ENCODE measurements at regions not wholly inside any gene's neighbourhood (a gene's known extent, or its start where the extent isn't known, plus 50 kb on each side); places are given as distances from the start of the nearest gene placed in this dataset.

DNA sequence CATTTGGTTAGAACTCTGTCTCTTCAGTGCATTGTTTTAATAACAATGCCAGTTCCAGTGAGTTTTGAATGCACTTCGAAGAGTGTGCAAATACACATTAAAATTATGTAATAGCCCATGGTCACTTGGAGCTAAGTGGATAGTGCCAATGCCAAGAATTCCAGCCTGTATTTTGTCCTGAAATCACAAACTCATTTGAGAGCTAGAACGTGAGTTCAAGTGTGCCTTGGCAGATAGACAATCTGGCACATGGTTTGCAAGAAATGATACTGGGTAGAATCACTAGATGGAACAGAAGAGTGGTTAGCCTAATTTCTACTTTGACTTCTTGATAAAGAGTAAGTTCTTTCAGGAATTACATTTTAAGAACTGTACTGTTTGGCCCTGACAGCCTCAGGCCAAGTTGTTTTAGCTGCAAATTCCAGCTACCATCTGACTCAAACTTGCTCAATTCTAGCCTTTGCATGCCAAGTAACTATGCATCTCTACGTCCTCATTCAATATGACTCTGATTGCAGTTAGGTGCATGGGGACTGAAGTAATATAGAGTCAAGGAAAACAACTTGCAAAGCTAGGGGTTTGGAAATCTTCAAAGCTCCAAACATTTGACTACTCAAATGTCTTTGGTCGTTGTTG, 131.9 kb upstream of the SMIM31 start:
- no peak for TF ChIP-seq POLR2A (IDR thresholded peaks at IDR 0.05)
- TF ChIP-seq, protein P1, sequence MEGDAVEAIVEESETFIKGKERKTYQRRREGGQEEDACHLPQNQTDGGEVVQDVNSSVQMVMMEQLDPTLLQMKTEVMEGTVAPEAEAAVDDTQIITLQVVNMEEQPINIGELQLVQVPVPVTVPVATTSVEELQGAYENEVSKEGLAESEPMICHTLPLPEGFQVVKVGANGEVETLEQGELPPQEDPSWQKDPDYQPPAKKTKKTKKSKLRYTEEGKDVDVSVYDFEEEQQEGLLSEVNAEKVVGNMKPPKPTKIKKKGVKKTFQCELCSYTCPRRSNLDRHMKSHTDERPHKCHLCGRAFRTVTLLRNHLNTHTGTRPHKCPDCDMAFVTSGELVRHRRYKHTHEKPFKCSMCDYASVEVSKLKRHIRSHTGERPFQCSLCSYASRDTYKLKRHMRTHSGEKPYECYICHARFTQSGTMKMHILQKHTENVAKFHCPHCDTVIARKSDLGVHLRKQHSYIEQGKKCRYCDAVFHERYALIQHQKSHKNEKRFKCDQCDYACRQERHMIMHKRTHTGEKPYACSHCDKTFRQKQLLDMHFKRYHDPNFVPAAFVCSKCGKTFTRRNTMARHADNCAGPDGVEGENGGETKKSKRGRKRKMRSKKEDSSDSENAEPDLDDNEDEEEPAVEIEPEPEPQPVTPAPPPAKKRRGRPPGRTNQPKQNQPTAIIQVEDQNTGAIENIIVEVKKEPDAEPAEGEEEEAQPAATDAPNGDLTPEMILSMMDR (IDR thresholded peaks at IDR 0.05) = no peak
- H3K9me3 ChIP-seq = peaks cover 0 to 13% (median 5%) of the 10 kb centered on the region in 12 donors
- DNase-seq (no peak), ATAC-seq (no peak)
- no peaks in the 10 kb centered on the region for H3K36me3 ChIP-seq
- intact Hi-C loops (cut with DNase I) = no loop called here
- H3K4me1 ChIP-seq = no peaks in the 10 kb centered on the region
- WGBS, 4 donors = 60 to 69% (median 65%) methylated on average over 4 of the region's 4 CpGs
- no peak overlapping the region for H3K4me3 ChIP-seq
- H3K27me3 ChIP-seq = no peaks in the 10 kb centered on the region
- H3K27ac ChIP-seq = no peak overlapping the region

DNA sequence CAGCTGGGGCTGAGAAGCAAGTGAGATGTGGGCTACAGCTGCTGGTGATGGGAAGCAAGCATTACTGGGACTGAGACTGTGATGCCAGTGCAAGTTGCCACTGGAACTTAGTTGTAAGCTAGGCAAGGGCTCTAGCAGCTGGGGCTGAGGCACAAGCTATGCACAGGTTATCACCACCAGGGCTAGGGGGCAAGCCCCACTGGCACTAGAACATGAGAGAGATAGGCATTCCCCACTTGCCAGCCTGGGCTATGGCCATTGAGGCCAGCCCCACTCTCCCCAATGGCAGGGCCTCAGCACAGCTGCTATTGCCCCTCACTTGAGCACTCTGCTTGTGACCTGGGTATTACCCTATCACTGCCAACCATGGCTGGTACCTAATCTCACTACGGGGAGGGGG, 130.8 kb upstream of the SMIM31 start:
- DNase-seq (no peak), ATAC-seq (no peak)
- Histone ChIP-seq H3K4me3 (no peak overlapping the region), H3K27me3 (no peaks in the 10 kb centered on the region), H3K27ac (no peak overlapping the region), H3K4me1 (no peaks in the 10 kb centered on the region), H3K9me3 (peaks cover 0 to 18% (median 5%) of the 10 kb centered on the region in 12 donors), H3K36me3 (no peaks in the 10 kb centered on the region)
- 78 to 100% (median 92%) methylated on average over 1 of the region's 1 CpG; no CpG with 5 or more reads in 1 of the 4 donors for WGBS, 4 donors
- TF ChIP-seq, protein P1 (IDR thresholded peaks at IDR 0.05) = no peak
- intact Hi-C loops (cut with DNase I) = no loop called here

DNA sequence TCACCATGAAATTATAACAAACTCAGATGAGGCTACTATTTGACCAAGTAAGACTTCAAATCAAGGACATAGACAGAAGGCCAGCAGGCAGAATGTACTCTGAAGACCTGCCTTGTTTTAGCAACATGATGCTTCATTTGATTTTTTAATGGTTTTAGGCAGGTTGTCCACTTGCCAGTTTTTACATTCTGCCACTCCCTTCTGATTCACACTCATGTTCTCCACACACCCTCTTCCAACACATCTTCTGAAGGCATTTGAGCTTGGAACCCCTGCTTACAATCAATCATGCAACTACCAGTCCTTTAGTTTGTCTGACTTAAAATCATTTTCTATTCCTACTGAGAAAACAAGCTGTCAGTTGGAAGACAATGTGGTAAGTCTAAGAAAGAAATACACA, 114.9 kb upstream of the SMIM31 start:
- Histone ChIP-seq H3K4me1 (no peaks in the 10 kb centered on the region), H3K4me3 (no peak overlapping the region), H3K9me3 (peaks cover 0 to 8% (median 0%) of the 10 kb centered on the region in 12 donors), H3K27ac (no peak overlapping the region), H3K36me3 (no peaks in the 10 kb centered on the region), H3K27me3 (no peaks in the 10 kb centered on the region)
- no peak for DNase-seq
- TF ChIP-seq, protein P1 (IDR thresholded peaks at IDR 0.05) = no peak
- TF ChIP-seq POLR2A (IDR thresholded peaks at IDR 0.05) = no peak
- intact Hi-C loops (cut with DNase I) = no loop called here
- no peak for ATAC-seq

DNA sequence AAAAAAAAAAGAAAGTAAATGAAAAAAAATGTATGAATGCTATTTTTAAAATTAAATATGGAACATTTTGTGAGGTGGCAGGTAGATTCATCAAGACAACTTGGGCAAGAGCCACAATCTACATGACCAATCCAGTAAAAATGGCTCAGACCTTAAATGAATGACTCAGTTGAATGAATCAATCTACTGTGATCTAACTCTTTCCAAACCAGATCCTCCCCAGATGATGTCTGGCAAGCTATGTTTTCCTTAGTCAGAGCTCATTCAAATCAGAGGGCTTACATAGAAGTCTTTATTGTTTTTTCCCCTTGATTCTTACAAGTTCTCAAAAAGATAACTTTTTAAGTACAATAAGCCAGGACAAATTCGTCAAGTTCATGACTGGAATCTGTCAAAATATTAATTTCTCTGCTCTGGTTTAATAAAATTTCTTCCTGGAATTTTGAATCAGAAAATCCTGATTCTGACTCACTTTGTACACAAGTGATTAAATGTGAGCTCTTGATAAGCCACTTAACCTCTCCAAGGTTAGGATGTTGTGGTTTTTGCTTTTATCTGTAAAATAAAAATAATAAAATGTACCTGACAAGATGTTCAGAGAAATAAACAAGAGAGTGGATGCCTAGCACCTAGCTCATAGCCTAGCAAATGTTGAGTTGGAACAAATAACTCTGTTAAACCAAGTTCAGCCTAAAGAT, 105.6 kb upstream of the SMIM31 start:
- Histone ChIP-seq H3K27me3 (no peaks in the 10 kb centered on the region), H3K4me1 (no peaks in the 10 kb centered on the region), H3K36me3 (no peaks in the 10 kb centered on the region), H3K4me3 (no peak overlapping the region), H3K27ac (no peak overlapping the region), H3K9me3 (peaks cover 0 to 2% (median 0%) of the 10 kb centered on the region in 12 donors)
- intact Hi-C loops (cut with DNase I) = no loop called here
- DNase-seq (no peak), ATAC-seq (no peak)
- 44 to 58% (median 49%) methylated on average over 1 of the region's 1 CpG for WGBS, 4 donors
- TF ChIP-seq, protein P1 (IDR thresholded peaks at IDR 0.05) = no peak
- no peak for TF ChIP-seq POLR2A (IDR thresholded peaks at IDR 0.05)

All from heart left ventricle (tissue), 16 donors.